Heart left ventricle (tissue), 16 donors: ENCODE measurements at regions not wholly inside any gene's neighbourhood (a gene's known extent, or its start where the extent isn't known, plus 50 kb on each side); places are given as distances from the start of the nearest gene placed in this dataset.

Experiments
- ATAC-seq, 4 donors: fragments of 200-7000 bp; cut with Tn5 transposase; one replicate each; pipeline ENCODE4 v1.9.1; 2020 to 2022; ENCODE audit warnings: moderate library complexity in 4 of 4, mild to moderate bottlenecking in 3 of 4, moderate number of reproducible peaks in 1 of 4
- DNase-seq, 5 donors: peaks; one replicate each; pipeline ENCODE4 v3.0.0-alpha.2; 2020
- H3K27ac ChIP-seq, 12 donors: fragments of 200-600 bp; sonication (generic) in 4 of 12; one replicate each; pipeline versions ENCODE4 v1.5.0 to v1.8.0; 2016 to 2022; ENCODE audit warnings: mild to moderate bottlenecking in 2 of 12
- H3K27me3 ChIP-seq, 9 donors: fragments of 200-600 bp; sonication (generic) in 2 of 9; one replicate each; pipeline versions ENCODE4 v1.5.1 to v1.8.0; 2016 to 2022; ENCODE audit warnings: mild to moderate bottlenecking in 3 of 9
- H3K36me3 ChIP-seq, 9 donors: fragments of 200-600 bp; sonication (generic) in 2 of 9; one replicate each; pipeline versions ENCODE4 v1.5.0 to v1.8.0; 2018 to 2022; ENCODE audit warnings: mild to moderate bottlenecking in 2 of 9
- H3K4me1 ChIP-seq, 12 donors: fragments of 200-600 bp; sonication (generic) in 4 of 12; one replicate each; pipeline versions ENCODE4 v1.5.0 to v1.8.0; 2016 to 2022; ENCODE audit warnings: mild to moderate bottlenecking in 3 of 12
- H3K4me3 ChIP-seq, 12 donors: fragments of 200-600 bp; sonication (generic) in 4 of 12; one replicate each; pipeline versions ENCODE4 v1.5.0 to v1.8.0; 2017 to 2022; ENCODE audit warnings: mild to moderate bottlenecking in 9 of 12, moderate library complexity in 4 of 12
- H3K9me3 ChIP-seq, 12 donors: fragments of 200-600 bp; sonication (generic) in 4 of 12; one replicate each; pipeline versions ENCODE4 v1.5.0 to v1.8.0; 2016 to 2022; ENCODE audit warnings: mild to moderate bottlenecking in 1 of 12
- CTCF ChIP-seq, 12 donors: fragments of 200-600 bp; sonication (generic) in 4 of 12; IDR thresholded peaks; one replicate each; pipeline versions ENCODE4 v1.5.0 to v1.8.0; 2018 to 2022; ENCODE audit warnings: antibody characterized with exemption in 12 of 12, mild to moderate bottlenecking in 5 of 12
- POLR2A ChIP-seq, 2 donors: fragments of 450-650 bp; IDR thresholded peaks; one replicate each; pipeline ENCODE4 v1.6.1; 2017; ENCODE audit warnings: antibody characterized with exemption in 2 of 2, mild to moderate bottlenecking in 2 of 2, moderate library complexity in 2 of 2
- WGBS, 4 donors: extraction: QIAGEN DNeasy Blood & Tissue Kit in 2 of 4; methylation state at CpG; one replicate each; pipeline versions ENCODE4 v1.1.5 to v1.1.7; 2013 to 2018; 5-methylcytosine and 5-hydroxymethylcytosine counted together
- intact Hi-C, 10 donors: fragments of 100-400 bp; cut with DNase I; formaldehyde crosslinking; loops; one replicate each; pipeline versions ENCODE4 v1.11.1 to v1.14.2; 2022
- donor health status: ischemic (EF 13 %, LVEDD 7.1; RV severe dilation, severe dysfunction).
- donor health status: healthy with polysubstance abuse.
- donor health status: DM: no; HTN: yes; CAD: no.
- donor health status: DM: no; HTN: no; CAD: no.
- donor health status: ischemic (EF 25% LVEDD 6.9; RV normal size, moderate dysfunction).
- donor health status: ischemic (EF 25% LVEDD 5.7; RV mildly dilated, moderate dysfunction).
- donor health status: healthy.
- donor health status: DM: yes; HTN: yes; CAD: no.
- donor health status: ischemic (EF 35%, LVEDD 5.7; RV mildly dilated, moderate dysfunction).
- donor health status: nonischemic (EF 11% LVEDD 7.7; RV severe dilation, severe dysfunction).
- donor health status: DM: yes; HTN: yes; CAD: no.
- donor health status: PGD.
- donor health status: ischemic (EF 29% LVEDD 5.4; RV normal size, mild dysfunction).
- donor health status: nonischemic (EF 23%, LVEDD 6.1; RV moderate dilation, normal function).

- Histone ChIP-seq H3K9me3 (no peaks in the 10 kb centered on the region), H3K36me3 (no peaks in the 10 kb centered on the region), H3K27ac (no peak overlapping the region), H3K4me3 (no peak overlapping the region), H3K4me1 (no peaks in the 10 kb centered on the region), H3K27me3 (peaks cover 0 to 56% (median 6%) of the 10 kb centered on the region in 9 donors)
- DNase-seq (no peak), ATAC-seq (no peak)
- intact Hi-C loops = no loop called here
- WGBS, 4 donors = 46 to 59% (median 50%) methylated on average over 3 of the region's 3 CpGs
- TF ChIP-seq CTCF (IDR thresholded peaks at IDR 0.05) (no peak), POLR2A (IDR thresholded peaks at IDR 0.05) (no peak)
Measured at GRCh38 chr1:30248774-30249173, 474.6 kb downstream of the MATN1 start.

GRCh38 chr1:30248373-30248772, 475.0 kb downstream of the MATN1 start:
- WGBS, 4 donors = 85 to 88% (median 87%) methylated on average over 3 of the region's 3 CpGs
- Histone ChIP-seq H3K36me3 (no peaks in the 10 kb centered on the region), H3K9me3 (no peaks in the 10 kb centered on the region), H3K4me3 (no peak overlapping the region), H3K27ac (no peak overlapping the region), H3K27me3 (peaks cover 0 to 54% (median 6%) of the 10 kb centered on the region in 9 donors), H3K4me1 (no peaks in the 10 kb centered on the region)
- TF ChIP-seq CTCF (IDR thresholded peaks at IDR 0.05) (no peak), POLR2A (IDR thresholded peaks at IDR 0.05) (no peak)
- ATAC-seq (no peak), DNase-seq (no peak)
- intact Hi-C loops = no loop called here

GRCh38 chr1:30244801-30245200, 478.6 kb downstream of the MATN1 start:
- intact Hi-C loops = no loop called here
- Histone ChIP-seq H3K4me1 (no peaks in the 10 kb centered on the region), H3K9me3 (no peaks in the 10 kb centered on the region), H3K27ac (no peak overlapping the region), H3K36me3 (no peaks in the 10 kb centered on the region), H3K4me3 (no peak overlapping the region), H3K27me3 (peaks cover 3 to 48% (median 7%) of the 10 kb centered on the region in 9 donors)
- 81 to 84% (median 81%) methylated on average over 9 of the region's 9 CpGs for WGBS, 4 donors
- ATAC-seq (no peak), DNase-seq (no peak)
- TF ChIP-seq CTCF (IDR thresholded peaks at IDR 0.05) = no peak
- TF ChIP-seq POLR2A (IDR thresholded peaks at IDR 0.05) = no peak

GRCh38 chr1:30242722-30243457, 480.5 kb downstream of the MATN1 start:
- Histone ChIP-seq H3K4me3 (no peak overlapping the region), H3K9me3 (peaks cover 0 to 5% (median 0%) of the 10 kb centered on the region in 12 donors), H3K36me3 (no peaks in the 10 kb centered on the region), H3K27me3 (peaks cover 3 to 42% (median 7%) of the 10 kb centered on the region in 9 donors), H3K4me1 (no peaks in the 10 kb centered on the region), H3K27ac (no peak overlapping the region)
- DNase-seq = no peak
- TF ChIP-seq POLR2A (IDR thresholded peaks at IDR 0.05) (no peak), CTCF (IDR thresholded peaks at IDR 0.05) (no peak)
- no peak for ATAC-seq
- 38 to 46% (median 39%) methylated on average over 5 of the region's 5 CpGs for WGBS, 4 donors
- intact Hi-C loops = no loop called here
